BLaER1 (cell line): ENCODE measurements at regions not wholly inside any gene's neighbourhood (a gene's known extent, or its start where the extent isn't known, plus 50 kb on each side); places are given as distances from the start of the nearest gene placed in this dataset.
"Not testable (repeated sequence)": the region's sequence is repeated elsewhere in the genome, so short reads cannot be mapped to it uniquely, and the experiment has no call there.

Source experiments
- H3K27ac ChIP-seq: shearing (Covaris generic); formaldehyde crosslinking; 2 replicates; pipeline ENCODE4 v1.8.1; 2022
- H3K27me3 ChIP-seq: shearing (Covaris generic); formaldehyde crosslinking; 2 replicates; pipeline ENCODE4 v1.8.1; 2022
- H3K36me3 ChIP-seq: shearing (Covaris generic); formaldehyde crosslinking; 2 replicates; pipeline ENCODE4 v1.8.1; 2022
- H3K4me1 ChIP-seq: shearing (Covaris generic); formaldehyde crosslinking; 2 replicates; pipeline ENCODE4 v1.8.1; 2022
- H3K4me2 ChIP-seq: shearing (Covaris generic); formaldehyde crosslinking; 2 replicates; pipeline ENCODE4 v1.8.1; 2022
- H3K4me3 ChIP-seq: shearing (Covaris generic); formaldehyde crosslinking; 2 replicates; pipeline ENCODE4 v1.8.1; 2022
- H3K9ac ChIP-seq: shearing (Covaris generic); formaldehyde crosslinking; 2 replicates; pipeline ENCODE4 v1.8.1; 2022
- H3K9me3 ChIP-seq: shearing (Covaris generic); formaldehyde crosslinking; 2 replicates; pipeline ENCODE4 v1.8.1; 2022
- H4K20me1 ChIP-seq: shearing (Covaris generic); formaldehyde crosslinking; 2 replicates; pipeline ENCODE4 v1.8.1; 2022
- Cebpa-rat ChIP-seq: shearing (Covaris generic); IDR thresholded peaks from 2 replicates; pipeline ENCODE4 v1.8.1; 2022

- H3K27me3 ChIP-seq = no peaks in the 10 kb centered on the region
- peaks cover 21% of the 10 kb centered on the region for H3K9me3 ChIP-seq
- H3K4me2 ChIP-seq = no peak overlapping the region
- no peak overlapping the region for H3K27ac ChIP-seq
- no peak overlapping the region for H3K9ac ChIP-seq
- no peak for TF ChIP-seq Cebpa-rat
- peaks cover 44% of the 10 kb centered on the region for H4K20me1 ChIP-seq
- peaks cover 26% of the 10 kb centered on the region for H3K4me1 ChIP-seq
- peaks cover 74% of the 10 kb centered on the region for H3K36me3 ChIP-seq
- H3K4me3 ChIP-seq = no peak overlapping the region
These were observed 75.7 kb upstream of the ZNF169 start for GRCh38 chr9:94183240-94183999.

GRCh38 chr9:94188246-94188645, 70.9 kb upstream of the ZNF169 start:
- peaks cover 45% of the 10 kb centered on the region for H3K36me3 ChIP-seq
- no peak overlapping the region for H3K9ac ChIP-seq
- no peak for TF ChIP-seq Cebpa-rat
- peaks cover 46% of the 10 kb centered on the region for H3K9me3 ChIP-seq
- H3K4me1 ChIP-seq = no peaks in the 10 kb centered on the region
- no peak overlapping the region for H3K27ac ChIP-seq
- no peak overlapping the region for H3K4me3 ChIP-seq
- no peaks in the 10 kb centered on the region for H4K20me1 ChIP-seq
- no peaks in the 10 kb centered on the region for H3K27me3 ChIP-seq
- H3K4me2 ChIP-seq = no peak overlapping the region

GRCh38 chr9:94191706-94192105, 67.4 kb upstream of the ZNF169 start:
- not testable (repeated sequence) for H4K20me1 ChIP-seq, H3K4me2 ChIP-seq, H3K27me3 ChIP-seq, H3K9ac ChIP-seq, H3K27ac ChIP-seq, H3K4me3 ChIP-seq, H3K4me1 ChIP-seq
- H3K36me3 ChIP-seq = peaks cover 27% of the 10 kb centered on the region; the same call in 1 of the 2 replicates
- peaks cover 66% of the 10 kb centered on the region for H3K9me3 ChIP-seq

- H4K20me1 ChIP-seq = no peaks in the 10 kb centered on the region
- no peak overlapping the region for H3K27ac ChIP-seq
- no peak overlapping the region for H3K4me3 ChIP-seq
- peaks cover 18% of the 10 kb centered on the region for H3K36me3 ChIP-seq
- peaks cover 58% of the 10 kb centered on the region for H3K9me3 ChIP-seq
- H3K27me3 ChIP-seq = no peaks in the 10 kb centered on the region
- H3K9ac ChIP-seq = no peak overlapping the region
- H3K4me1 ChIP-seq = no peaks in the 10 kb centered on the region
- H3K4me2 ChIP-seq = no peak overlapping the region
- TF ChIP-seq Cebpa-rat = no peak
These were observed 60.7 kb upstream of the ZNF169 start for GRCh38 chr9:94198414-94198813.

GRCh38 chr9:94199776-94200175, 59.3 kb upstream of the ZNF169 start:
- Histone ChIP-seq H3K9me3 (peaks cover 58% of the 10 kb centered on the region), H4K20me1 (no peaks in the 10 kb centered on the region), H3K36me3 (peaks cover 17% of the 10 kb centered on the region), H3K27me3 (no peaks in the 10 kb centered on the region), H3K4me3 (no peak overlapping the region), H3K4me1 (no peaks in the 10 kb centered on the region), H3K9ac (no peak overlapping the region), H3K27ac (no peak overlapping the region), H3K4me2 (no peak overlapping the region)
- no peak for TF ChIP-seq Cebpa-rat

- no peak overlapping the region for H3K4me3 ChIP-seq
- H3K27ac ChIP-seq = no peak overlapping the region
- H3K9ac ChIP-seq = no peak overlapping the region
- H3K27me3 ChIP-seq = no peaks in the 10 kb centered on the region
- H3K4me2 ChIP-seq = no peak overlapping the region
- H3K4me1 ChIP-seq = no peaks in the 10 kb centered on the region
- no peaks in the 10 kb centered on the region for H4K20me1 ChIP-seq
- peaks cover 25% of the 10 kb centered on the region for H3K9me3 ChIP-seq
- 0 out of 2 replicates have a peak, but pooled peaks cover 3% of the 10 kb centered on the region for H3K36me3 ChIP-seq
- no peak for TF ChIP-seq Cebpa-rat
These were observed 54.9 kb upstream of the ZNF169 start for GRCh38 chr9:94204174-94204573.

- Histone ChIP-seq H3K27me3 (no peaks in the 10 kb centered on the region), H3K27ac (no peak overlapping the region), H3K9me3 (peaks cover 16% of the 10 kb centered on the region; the same call in 1 of the 2 replicates), H4K20me1 (no peaks in the 10 kb centered on the region), H3K4me2 (no peak overlapping the region), H3K9ac (no peak overlapping the region), H3K4me1 (no peaks in the 10 kb centered on the region), H3K4me3 (no peak overlapping the region), H3K36me3 (no peaks in the 10 kb centered on the region)
- no peak for TF ChIP-seq Cebpa-rat
These were observed 51.3 kb upstream of the ZNF169 start for GRCh38 chr9:94207781-94208180.
